Epidermal melanocyte (primary cell): ENCODE measurements at regions not wholly inside any gene's neighbourhood (a gene's known extent, or its start where the extent isn't known, plus 50 kb on each side); places are given as distances from the start of the nearest gene placed in this dataset.
"Not testable (repeated sequence)": the region's sequence is repeated elsewhere in the genome, so short reads cannot be mapped to it uniquely, and the experiment has no call there.

ENCODE experiments used
- DNase-seq: peaks from one replicate; pipeline ENCODE4 v3.0.0; 2011; ENCODE audit warnings: low spot score; ENCODE audit not compliant: insufficient read length

DNA sequence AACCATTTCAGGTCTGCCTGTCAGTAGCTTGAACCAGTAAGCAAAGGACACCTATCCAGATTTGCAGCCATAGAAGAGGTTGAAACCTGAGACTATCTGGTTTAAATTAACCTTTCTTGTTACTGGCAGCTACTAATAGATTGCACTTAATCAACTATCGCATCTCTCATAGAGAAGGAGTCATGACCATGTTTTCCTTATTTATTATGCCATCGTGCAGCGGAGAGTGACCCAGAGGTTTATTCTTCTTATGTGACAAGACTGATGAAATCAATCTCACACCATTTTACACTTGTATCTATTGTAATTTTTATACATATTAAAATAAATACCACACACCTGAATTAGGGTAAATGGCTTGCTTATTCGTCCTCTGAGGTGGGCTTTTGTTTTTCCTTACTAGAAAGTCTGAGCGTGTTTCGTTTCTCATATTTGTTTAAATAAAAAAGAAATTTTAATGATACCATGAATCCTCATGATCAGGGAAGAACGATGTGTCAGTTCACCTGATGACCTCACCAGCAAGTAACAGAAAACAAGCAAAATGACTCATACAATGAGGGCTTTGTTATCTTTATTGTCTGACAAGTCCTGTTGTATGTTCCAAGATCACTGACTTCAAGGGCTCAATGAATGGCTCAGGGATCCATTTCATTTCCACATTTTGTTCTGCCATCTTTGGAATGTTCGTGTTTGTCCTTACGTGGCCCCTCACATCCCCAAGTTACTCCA, 379.5 kb upstream of the DPH6 start:
- no peak for DNase-seq

DNA sequence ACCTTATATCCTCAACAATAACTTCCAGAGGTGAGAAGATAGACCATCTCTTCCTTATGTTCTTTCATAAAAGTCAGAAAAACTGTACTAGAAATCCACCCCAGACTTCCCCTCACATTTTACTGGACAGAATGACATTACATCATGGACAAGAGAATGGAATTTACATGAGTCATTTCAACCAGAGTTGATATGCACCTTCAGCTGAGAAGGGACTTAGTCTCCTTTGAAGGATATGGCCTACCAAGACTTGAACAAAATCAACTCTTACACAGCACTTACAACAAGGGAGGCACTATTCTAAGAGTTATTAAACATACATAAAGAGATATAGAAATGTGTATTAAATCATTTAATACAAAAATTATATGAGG, 380.0 kb upstream of the DPH6 start:
- DNase-seq = no peak

DNA sequence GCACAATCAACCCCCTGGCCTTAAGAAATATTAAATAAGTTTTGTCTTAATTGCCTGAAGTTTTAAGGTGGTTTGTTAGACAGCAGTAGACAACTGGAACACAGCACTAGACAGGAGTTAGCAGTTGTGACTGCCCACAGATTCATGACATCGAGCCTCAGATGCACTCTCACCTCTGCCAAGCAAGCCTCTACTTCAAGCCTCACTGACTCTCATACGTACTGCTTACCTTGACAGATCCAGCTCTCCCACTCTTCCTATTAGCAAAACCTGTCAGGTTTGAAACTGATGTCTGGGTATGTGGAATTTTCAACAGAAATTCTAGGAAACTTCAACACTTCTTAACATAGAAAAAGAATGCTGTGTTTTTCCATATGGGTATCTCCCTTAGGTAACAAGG, 382.9 kb upstream of the DPH6 start:
- DNase-seq = no peak

DNA sequence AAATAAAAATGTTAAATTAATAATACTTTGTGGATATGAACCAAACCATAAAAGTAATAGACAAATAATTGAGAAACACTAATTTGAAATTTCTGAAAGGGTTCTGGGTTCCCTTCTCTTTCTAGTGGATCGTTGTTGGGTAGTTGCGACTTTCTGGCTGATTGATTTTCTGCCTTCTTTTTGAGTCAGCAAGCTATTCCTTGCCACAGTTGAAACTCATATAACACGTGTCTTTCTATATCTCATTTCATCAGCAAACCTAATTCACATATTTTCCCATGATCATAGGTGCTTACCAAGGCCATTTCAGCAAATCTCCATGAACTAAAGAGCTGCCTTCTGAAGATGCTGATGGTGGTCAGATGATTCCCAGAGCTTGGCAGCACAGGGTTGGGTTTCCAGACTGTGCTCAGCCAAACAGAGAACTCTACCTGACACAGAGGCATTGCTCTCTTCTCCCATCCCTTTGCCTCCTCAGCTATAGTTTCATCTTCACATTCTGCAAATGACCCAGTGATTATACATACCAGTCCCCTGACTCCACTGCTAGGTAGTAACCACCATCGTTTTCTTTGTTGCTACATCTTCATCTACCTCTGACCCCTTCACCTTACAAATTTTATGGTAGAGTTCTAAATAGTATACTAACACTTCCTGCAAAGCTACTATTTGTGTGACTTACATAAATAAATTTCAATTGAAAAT, 383.9 kb upstream of the DPH6 start:
- DNase-seq = no peak

DNA sequence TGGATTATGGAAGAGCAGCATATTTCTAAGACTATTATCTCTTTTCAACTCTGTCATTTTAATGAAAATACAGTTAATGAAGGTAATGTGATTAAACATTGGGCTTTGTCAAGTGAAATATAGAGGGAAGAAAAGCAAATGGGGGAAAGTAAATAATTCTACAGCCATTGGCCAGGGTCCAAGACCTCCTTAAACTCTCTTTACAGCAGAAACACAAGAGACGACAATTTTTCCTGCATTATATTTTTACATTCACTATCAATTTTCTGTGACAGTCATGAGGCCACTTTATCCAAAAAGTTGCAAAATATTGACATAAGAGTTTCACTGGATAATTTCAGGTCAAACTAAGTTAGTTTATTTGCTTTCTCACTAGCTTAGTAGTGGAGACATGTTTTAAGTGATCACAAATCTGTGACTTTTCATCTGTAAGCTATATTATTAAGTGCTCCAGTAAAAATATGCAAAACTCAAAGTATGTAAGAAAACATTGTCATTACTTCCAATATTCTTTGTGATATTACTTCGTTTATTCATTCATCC, 385.9 kb upstream of the DPH6 start:
- no peak for DNase-seq

DNA sequence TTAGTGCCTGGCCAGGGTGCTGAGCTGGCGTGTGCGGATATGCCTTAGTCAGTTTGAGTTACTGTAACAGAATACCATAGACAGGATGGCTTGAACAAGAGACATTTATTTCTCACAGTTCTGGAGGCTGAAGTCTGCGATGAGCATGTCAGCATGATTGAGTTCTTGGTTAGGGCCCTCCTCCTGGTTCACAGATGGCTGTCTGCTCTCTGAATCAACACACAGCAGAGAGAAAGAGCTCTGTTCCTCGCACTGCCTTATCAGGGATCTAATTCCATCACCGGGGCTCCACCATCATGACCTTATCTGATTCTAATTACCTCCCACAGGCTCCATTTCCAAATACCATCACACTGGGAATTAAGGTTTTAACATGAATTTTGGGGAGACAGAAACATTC, 386.6 kb upstream of the DPH6 start:
- no peak for DNase-seq

DNA sequence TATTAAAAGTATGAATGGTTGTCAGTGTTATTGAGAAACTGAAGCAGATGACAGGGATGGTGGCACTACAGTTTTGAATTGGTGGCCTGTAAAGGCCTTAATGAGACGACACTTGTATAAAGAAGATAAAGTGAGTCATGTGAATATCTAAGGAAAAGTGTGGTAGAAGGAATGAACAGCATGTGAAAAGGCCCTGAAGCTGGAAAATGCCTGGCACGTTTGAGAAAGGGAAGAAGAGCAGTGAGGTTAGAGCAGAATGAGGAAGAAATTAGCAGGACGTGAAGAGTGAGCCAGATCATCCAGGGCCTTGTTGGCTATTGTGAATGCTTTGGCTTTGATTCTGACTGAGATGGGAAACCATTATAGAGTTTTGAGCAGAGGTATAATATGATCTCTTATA, 387.6 kb upstream of the DPH6 start:
- DNase-seq = no peak

DNA sequence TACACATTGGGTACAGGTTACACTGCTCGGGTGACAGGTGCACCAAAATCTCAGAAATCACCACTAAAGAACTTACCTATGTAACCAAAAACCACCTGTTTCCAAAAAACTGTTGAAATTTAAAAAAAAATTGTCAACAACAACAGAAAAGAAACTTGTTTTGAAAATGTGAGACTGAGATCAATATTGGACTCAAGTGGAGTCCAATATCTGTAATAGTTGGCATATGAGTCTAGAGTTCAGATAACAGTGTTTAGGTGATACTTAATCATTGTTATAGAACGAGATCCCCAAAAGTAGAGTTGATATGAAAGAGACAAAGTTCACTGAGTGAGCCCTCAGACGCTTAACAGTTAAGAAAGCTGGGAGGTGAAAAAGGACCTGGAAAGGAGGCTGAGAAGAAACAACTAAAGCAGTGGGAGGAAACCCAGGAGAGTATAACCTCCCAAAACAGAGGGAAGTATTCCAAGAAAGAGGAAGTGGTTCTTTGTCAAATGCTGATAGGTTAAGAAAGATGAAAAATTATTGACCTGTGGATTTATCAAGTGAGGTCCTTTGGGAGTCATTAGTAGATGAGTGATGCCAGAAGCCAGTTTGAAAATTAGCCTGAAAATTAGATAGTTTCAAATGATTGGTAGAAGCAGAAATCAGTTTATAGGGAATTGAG, 388.6 kb upstream of the DPH6 start:
- no peak for DNase-seq

DNA sequence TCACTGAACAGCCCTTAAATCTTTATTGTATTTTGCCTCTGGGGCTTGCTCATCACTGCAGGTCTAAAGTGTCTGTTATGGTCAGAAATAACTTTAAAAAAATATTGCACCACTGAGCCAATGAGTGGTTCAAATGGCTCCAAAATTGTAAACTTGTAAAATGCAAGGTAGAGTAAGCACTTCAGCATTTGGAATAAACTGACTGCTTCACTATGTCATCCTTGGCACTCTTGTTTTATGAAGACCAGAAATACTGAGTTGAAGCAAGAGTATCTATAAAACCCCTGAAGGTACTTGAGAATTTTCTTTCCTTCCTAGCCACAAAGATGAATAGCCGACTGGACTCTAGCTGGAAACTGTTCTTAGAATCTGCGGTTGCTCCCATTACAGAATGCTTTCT, 390.3 kb upstream of the DPH6 start:
- DNase-seq = no peak

DNA sequence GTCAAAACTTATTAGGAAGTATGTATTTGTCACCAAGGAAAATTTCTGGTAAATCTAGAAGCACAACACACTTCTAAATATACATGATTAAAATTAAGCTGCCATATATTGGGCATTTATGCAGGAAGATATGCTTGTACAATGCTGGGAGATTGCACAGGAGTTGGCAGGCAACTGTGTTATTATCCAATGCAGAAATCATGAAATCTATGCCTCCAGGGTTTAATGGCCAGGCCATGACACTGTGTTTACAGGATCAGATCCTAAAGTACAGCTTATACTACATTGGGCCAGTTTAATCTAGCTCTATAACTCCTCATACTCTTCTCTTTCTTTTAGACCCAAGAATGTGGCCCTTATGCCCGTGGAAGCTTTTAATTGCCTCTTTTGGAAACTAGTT, 391.4 kb upstream of the DPH6 start:
- DNase-seq = no peak

DNA sequence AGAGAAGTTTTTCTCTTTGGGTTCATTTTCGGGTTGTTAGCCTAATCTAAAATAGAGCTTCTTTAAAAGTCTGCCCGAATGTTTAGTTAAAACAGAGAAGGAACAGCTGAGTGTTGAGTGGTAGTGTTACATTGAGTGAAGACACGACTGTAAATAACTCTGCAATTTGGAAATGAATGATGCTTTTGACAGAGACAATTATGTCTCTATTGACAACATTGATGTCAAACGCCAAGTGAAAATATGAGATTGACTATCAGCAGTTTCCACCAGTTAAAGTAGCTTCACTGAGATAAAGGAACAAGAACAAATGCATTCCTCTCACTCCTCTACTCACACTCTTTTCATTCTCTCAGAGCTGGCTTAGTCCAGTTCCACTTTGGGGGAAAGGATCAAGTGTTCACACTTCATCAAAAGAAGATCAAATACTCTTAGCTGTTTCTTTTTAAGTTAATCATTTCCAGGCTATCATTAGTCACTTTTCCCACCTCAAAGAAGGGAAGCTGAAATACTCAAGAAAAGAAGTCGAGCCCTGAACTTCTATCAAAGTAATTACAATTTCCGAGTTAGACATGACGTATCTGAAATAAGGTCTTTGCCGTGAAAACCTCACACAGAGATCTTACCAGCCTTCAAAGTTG, 399.1 kb upstream of the DPH6 start:
- no peak for DNase-seq

DNA sequence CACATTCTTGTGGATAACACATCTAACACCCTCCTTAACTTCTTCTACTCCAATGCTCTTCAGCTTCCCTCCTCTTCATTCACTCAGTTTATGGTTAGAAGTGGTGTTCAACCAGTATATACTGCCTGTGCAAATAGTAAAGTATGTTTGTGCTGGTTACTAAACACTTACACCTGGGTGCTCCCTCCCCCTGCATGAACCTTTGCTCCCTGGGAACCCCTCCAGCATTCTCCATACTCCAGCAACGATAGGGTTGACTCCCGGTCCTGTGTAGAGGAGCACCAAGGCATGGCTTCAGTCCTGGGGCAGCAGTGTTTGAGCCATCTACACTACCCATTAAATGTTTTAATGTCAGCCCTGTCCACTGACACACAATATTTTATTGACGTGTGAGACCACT, 407.5 kb upstream of the DPH6 start:
- DNase-seq = no peak

DNA sequence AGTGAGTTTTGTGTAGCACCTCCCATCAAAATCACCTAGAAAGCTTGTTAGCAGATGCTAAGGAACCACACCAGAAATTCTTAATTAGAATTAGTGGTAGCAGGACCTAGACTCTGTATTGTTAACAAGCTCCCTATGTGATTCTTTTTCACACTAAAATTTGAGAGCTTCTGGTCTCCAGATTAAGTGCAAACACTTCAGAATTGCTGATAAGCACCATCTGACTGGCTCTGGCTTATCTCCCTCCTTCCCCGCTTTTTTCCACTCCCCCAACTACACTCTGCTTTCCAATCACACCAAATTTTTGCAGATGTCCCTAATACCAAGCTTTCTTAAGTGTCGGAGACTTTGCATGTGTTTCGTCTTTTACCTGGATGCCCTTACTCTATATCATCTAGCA, 410.1 kb upstream of the DPH6 start:
- no peak for DNase-seq

DNA sequence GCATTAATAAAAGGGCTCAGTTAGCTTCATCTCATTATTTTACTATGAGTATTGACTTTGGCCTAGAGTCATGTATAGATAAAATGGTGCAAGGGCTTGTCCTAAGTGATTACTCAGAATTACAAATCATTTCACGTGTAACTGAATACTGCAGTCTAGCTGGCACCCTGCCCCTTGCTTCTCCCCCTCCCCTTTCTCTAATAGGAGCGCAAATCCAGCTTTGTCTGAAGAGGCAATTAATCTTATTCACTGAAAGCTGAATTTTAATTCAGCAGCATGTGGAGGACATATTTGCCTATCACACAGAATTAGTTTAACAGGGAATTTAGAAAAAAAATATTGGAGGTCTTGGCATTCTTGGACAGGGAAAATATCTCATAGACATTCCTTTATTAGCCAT, 412.1 kb upstream of the DPH6 start:
- no peak for DNase-seq

DNA sequence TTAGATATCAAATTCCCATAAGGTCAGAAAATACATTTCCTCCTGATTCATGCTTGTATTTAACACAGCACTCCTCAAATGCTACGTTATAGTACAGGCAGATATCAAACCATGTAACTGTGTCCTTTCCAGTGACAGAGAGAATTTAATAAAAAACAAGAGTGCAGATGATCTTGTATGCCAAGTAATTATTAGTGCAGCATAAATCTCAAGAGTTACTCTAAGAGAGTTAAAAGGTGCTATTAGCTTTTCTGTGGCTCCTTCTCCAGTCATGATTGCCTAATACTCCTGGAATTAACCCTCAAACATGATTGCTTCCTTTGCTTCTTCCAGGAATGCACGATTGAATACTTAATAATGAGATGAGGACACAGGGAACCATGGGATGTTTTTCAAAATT, 413.0 kb upstream of the DPH6 start:
- no peak for DNase-seq

DNA sequence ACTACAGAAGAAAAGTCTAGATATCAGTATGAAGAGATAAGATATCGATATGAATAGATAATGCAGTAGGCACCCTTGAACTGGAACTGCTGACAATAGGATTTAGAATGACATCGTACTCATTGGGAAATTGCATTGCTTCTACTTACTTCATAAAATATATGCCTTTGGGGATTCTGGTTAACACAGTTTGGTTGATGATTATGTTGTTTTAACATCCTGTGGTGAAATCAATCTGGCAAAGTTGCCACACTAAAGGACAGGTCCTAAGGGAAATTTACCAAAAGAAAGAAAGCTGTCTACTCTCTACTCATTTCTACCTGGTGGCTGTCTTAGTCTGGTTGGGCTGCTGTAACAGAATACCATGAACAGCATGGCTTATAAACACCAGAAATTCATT, 417.4 kb upstream of the DPH6 start:
- DNase-seq = no peak

DNA sequence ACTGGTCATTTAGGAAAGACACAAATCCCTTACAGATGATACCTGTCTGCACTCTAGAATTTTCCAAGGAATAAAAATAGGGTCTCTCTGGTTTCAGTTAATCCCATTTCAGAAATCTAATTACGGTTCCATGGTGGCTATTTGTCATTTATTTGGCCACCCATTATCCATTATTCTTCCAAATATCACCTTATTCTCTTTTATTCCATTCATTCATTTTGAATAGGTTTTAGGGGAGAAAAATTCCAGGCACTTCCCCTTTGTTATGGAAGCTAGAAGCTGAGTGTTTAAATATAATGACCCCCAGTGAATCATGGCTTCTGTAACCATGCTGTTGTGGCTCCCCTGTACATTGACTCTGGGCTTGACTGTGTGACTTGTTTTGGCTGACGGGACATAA, 420.8 kb upstream of the DPH6 start:
- DNase-seq = no peak

DNA sequence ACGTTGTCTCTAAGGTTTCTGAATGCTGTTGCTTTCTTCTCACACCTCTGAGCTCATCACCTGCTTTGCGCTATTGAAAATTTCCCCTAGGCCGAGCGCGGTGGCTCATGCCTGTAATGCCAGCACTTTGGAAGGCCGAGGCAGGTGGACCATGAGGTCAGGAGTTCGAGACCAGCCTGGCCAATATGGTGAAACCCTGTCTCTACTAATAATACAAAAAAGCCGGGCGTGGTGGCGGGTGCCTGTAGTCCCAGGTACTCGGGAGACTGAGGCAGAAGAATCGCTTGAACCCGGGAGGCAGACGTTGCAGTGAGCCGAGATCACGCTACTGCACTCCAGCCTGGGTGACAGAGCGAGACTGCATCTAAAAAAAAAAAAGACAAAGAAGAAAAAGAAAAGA, 422.0 kb upstream of the DPH6 start:
- DNase-seq = not testable (repeated sequence)

DNA sequence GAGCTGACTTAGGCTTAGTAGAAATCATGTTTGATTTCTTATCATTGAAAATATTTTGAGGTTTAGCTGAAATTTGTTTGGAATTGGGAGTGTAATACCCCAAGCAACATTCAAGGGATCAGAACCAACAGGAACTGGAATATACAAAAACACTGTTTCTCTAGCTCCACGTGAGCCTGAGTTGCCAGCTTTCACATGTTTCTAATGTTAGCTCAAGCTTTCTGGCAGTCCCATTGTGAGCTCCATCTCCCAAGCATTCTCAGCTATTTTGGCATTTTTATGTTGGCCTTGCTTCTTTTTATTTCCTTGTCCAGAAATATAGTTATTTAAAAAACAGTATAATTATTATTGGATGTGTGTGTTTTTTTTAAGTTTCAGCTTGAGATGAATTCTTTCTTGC, 427.1 kb upstream of the DPH6 start:
- DNase-seq = no peak

DNA sequence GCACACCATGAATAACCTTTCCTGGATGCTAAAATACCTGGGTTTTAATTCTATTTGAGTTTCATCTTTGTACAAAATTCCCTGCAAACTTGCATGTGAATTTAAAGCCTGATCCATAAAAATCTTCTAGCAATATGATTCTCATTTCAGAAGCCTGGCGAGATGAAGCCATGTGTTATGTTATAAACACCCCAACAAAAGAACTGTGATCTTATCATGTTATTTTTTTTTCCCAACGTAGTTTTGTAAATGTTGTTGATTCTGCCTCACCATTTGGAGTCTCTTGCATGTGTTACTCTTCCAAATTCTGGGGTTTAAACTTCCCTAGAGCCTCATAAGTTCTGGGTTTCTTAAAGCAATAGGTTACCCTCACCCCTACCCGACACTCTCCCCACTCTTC, 428.1 kb upstream of the DPH6 start:
- DNase-seq = no peak

DNA sequence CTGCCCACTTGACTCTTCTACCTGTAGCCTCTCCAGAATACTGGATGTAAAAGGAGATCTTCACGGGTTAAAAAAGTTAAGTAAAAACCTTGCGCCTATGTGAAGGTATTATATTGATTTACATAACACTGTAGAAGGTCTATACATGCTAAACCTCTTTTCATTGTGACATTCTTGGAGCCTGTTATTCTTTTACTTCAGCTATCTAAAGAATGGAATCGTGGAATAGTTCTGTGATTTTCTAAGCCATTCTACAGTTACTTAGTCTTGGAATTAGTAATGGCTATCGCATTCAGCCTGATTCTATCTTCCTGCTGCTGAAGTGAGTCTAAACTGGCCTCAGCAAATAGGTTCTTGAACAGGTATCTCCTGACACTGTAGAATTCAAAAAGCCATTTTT, 430.0 kb upstream of the DPH6 start:
- DNase-seq = no peak

DNA sequence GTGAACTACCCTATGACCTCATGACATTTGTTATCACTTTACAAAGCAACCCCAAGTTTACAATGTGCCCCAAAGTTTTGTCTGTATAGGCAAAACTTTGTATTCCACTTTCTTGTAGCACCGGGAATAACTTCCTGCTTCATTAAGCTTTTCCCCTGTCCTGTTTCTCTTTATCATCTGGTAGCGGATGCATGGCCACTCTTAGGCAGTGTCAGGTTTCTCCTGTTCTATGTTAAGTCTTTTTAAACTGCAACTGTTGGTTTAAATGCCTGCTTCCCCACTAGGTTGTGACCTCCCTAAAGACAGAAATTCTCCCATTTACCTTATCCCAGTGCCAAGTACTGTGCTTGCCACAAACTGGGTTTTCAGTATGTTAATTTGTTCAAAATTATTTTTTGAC, 433.6 kb upstream of the DPH6 start:
- no peak for DNase-seq
